ENCODE measurements at regions not wholly inside any gene's neighbourhood (a gene's known extent, or its start where the extent isn't known, plus 50 kb on each side); places are given as distances from the start of the nearest gene placed in this dataset.
A peak's percentile ranks its signal among the peaks of the same experiment; 100 is the strongest.

GRCh38 chr10:33986016-33986415, 651.5 kb upstream of the NRP1 start:
- DNase-seq (ENCODE audit: low read depth): no peak
- H3K4me3 ChIP-seq (ENCODE audit: low read length): no peak overlapping the region
- no peak for TF ChIP-seq CTCF (IDR thresholded peaks at IDR 0.05; ENCODE audit: insufficient read depth, low read depth, low read length, missing control alignments)

GRCh38 chr10:33982995-33983394, 648.5 kb upstream of the NRP1 start:
- peak; percentile 69 for DNase-seq (ENCODE audit: low read depth)
- TF ChIP-seq CTCF (IDR thresholded peaks at IDR 0.05; ENCODE audit: insufficient read depth, low read depth, low read length, missing control alignments): no peak
- H3K4me3 ChIP-seq (ENCODE audit: low read length): no peak overlapping the region

- H3K4me3 ChIP-seq (ENCODE audit: low read length): no peak overlapping the region
- no peak for DNase-seq (ENCODE audit: low read depth)
- no peak for TF ChIP-seq CTCF (IDR thresholded peaks at IDR 0.05; ENCODE audit: insufficient read depth, low read depth, low read length, missing control alignments)
These were observed 646.8 kb upstream of the NRP1 start for GRCh38 chr10:33981301-33981700.

- TF ChIP-seq CTCF (IDR thresholded peaks at IDR 0.05; ENCODE audit: insufficient read depth, low read depth, low read length, missing control alignments): no peak
- no peak overlapping the region for H3K4me3 ChIP-seq (ENCODE audit: low read length)
- no peak for DNase-seq (ENCODE audit: low read depth)
These were observed 644.7 kb upstream of the NRP1 start for GRCh38 chr10:33979195-33979594.

GRCh38 chr10:33975481-33975880, 641.0 kb upstream of the NRP1 start:
- TF ChIP-seq CTCF (IDR thresholded peaks at IDR 0.05; ENCODE audit: insufficient read depth, low read depth, low read length, missing control alignments): no peak
- H3K4me3 ChIP-seq (ENCODE audit: low read length): no peak overlapping the region
- DNase-seq (ENCODE audit: low read depth): no peak

GRCh38 chr10:33974976-33975478, 640.6 kb upstream of the NRP1 start:
- DNase-seq (ENCODE audit: low read depth): no peak
- no peak overlapping the region for H3K4me3 ChIP-seq (ENCODE audit: low read length)
- TF ChIP-seq CTCF (IDR thresholded peaks at IDR 0.05; ENCODE audit: insufficient read depth, low read depth, low read length, missing control alignments): no peak

- no peak for TF ChIP-seq CTCF (IDR thresholded peaks at IDR 0.05; ENCODE audit: insufficient read depth, low read depth, low read length, missing control alignments)
- DNase-seq (ENCODE audit: low read depth): no peak
These were observed 634.5 kb upstream of the NRP1 start for GRCh38 chr10:33968983-33969382.

More at GRCh38 chr10:33968983-33969382, 634.5 kb upstream of the NRP1 start:
- no peak overlapping the region for H3K4me3 ChIP-seq (ENCODE audit: low read length)

Measured in epithelial cell of esophagus (primary cell).